ENCODE measurements at regions not wholly inside any gene's neighbourhood (a gene's known extent, or its start where the extent isn't known, plus 50 kb on each side); places are given as distances from the start of the nearest gene placed in this dataset.
"Not testable (repeated sequence)": the region's sequence is repeated elsewhere in the genome, so short reads cannot be mapped to it uniquely, and the experiment has no call there.

DNA sequence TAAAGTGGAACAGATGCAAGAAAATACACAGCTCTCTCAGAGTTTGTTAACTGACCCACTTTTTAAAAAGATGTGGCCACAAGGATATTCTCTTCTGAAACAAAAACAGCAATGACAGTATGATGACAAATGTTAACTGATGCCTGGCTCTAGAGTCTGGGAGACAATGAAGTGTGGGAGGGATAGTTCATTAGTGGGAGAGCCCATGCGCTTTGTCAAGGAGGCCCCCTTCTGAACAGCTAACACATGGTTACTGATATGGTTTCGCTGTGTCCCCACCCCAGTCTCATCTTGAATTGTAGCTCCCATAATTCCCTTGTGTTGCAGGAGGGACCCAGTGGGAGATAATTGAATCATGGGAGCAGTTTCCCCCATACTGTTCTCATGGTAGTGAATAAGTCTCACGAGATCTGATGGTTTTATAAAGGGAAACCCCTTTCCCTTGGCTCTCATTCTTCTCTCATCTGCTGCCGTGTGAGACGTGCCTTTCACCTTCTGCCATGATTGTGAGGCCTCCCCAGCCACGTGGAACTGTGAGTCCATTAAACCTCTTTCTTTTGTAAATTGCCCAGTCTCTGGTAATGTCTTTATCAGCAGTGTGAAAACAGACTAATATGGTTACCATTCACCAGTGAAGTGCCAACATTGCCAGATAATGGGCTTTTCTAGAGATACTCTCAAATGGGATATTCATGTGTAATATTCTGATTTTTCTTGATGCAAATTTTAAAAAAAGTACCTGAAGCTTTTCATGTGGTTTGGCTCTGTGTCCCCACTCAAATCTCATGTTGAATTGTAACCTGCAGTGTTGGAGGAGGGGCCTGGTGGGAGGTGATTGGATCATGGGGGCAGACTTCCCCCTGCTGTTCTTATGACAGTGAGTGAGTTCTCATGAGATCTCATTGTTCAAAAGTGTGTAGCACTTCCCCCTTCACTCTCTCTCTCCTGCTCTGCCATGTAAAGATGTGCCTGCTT lies 435.8 kb downstream of the SHISA9 start:
- not testable (repeated sequence) for ATAC-seq

DNA sequence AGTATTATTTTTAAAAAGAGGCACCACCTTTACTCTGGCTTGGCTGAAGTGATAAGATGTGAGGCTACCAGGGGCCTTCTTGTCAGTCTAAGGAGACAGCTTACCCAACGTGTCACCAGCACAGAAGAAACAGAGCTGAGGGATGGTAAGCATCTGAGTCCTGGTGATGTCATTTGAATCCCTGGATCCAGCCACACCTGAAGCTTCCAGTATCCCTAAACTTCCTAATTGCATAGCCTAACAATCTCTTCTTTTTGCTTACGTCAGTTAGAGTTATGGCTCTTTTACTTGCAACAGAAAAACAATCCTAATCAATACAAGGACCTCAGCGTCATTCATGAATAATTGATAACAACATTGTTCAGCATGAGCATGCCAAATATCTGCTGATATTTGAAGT lies 436.6 kb downstream of the SHISA9 start:
- ATAC-seq: no peak

DNA sequence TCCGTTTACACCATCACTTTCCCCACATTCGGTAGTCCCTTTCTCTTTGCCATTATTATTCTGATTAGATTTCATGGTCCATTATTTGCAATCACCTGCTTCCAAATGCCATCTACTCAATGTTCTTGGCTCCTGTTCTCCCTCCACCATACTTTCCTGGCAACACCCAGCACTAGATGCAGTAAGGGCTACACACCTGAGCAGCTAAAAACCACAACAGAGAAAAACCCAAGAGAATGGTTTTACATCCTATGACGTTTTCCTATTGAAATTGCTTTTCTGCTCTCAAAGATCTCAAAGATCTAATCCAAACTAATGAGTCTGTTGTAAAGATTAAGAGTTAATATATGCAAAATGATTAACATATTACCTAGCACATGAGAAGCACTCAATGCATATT lies 441.3 kb downstream of the SHISA9 start:
- ATAC-seq: no peak

- ATAC-seq: no peak
Observed at GRCh38 chr16:13344001-13344400, 442.6 kb downstream of the SHISA9 start.

GRCh38 chr16:13348416-13348815 lies 447.0 kb downstream of the SHISA9 start:
- ATAC-seq: no peak

DNA sequence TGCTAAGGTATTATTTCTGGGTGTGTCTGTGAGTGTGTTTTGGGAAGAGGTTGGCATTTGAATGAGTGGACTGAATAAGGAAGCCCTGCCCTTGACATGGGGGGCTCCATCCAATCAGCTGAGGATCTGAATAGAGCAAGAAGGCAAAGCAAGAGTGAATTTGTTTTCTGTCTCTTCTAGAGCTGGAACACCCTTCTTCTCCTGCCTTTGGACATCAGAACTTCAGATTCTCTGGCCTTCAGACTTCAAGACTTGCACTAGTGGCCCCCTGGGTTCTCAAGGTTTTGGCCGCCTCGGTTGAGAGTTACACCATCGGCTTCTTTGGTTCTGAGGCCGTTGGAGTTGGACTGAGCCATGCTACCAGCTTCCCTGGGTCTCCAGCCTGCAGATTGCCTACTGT lies 448.6 kb downstream of the SHISA9 start:
- ATAC-seq: no peak

DNA sequence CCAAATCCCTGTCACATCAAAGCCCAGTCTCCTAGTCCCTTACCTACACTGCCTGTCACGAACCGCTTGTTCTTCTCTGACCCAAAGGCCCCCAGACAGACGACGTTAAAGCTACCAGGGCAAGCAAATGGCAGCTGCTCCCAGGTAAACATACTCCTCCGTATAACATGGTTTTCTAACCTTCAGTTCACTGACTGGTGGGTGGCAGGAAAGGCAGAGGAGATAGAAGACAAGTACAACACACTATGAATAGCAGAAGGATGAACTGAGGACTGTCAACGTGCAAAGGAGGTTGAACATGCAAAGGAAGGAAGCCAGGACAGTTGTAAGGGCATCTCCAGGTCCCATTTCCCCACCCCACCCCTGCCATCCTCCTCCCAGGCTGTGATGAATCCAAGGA lies 449.8 kb downstream of the SHISA9 start:
- no peak for ATAC-seq

DNA sequence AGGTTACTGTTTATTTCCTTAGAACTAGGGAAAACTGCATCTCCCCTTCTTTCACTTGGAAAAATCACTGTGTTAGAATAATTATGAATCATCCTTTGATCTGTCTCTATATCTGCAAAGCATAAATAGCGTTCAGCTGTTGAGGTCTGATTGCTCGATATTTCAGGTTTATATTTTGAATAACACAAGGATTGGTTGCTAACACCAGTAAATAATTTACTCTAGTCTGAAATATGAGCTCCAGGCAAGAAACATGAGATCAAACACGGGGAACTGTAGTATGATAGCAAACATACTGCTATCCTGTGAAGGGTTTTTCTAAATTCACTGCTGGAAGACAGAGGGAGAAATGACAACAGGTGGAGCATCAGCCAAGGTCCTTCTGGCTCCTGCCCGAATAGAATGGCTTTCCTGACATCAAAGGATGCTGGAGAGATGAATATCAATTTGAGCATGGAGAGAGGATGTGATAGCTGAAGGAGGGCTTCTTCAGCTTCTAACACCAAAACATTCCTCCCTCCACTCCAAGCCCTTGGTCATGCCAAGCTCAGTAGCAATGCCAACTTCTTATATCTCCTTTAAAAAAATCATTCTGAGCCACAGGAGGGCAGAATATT lies 450.3 kb downstream of the SHISA9 start:
- ATAC-seq: no peak

- not testable (repeated sequence) for ATAC-seq
Observed at GRCh38 chr16:13352796-13353195, 451.4 kb downstream of the SHISA9 start.

GRCh38 chr16:13357842-13358241 lies 456.4 kb downstream of the SHISA9 start:
- not testable (repeated sequence) for ATAC-seq

- no peak for ATAC-seq
Observed at GRCh38 chr16:13359835-13360234, 458.4 kb downstream of the SHISA9 start.

- no peak for ATAC-seq
Observed at GRCh38 chr16:13372421-13372820, 471.0 kb downstream of the SHISA9 start.

- no peak for ATAC-seq
Observed at GRCh38 chr16:13376174-13376573, 474.8 kb downstream of the SHISA9 start.

- no peak for ATAC-seq
Observed at GRCh38 chr16:13377143-13377542, 475.7 kb downstream of the SHISA9 start.

- ATAC-seq: no peak
Observed at GRCh38 chr16:13378151-13378550, 476.8 kb downstream of the SHISA9 start.

GRCh38 chr16:13379266-13379665 lies 477.9 kb downstream of the SHISA9 start:
- ATAC-seq: no peak

GRCh38 chr16:13385156-13386040 lies 484.0 kb downstream of the SHISA9 start:
- not testable (repeated sequence) for ATAC-seq

GRCh38 chr16:13390093-13390985 lies 488.9 kb downstream of the SHISA9 start:
- no peak for ATAC-seq

DNA sequence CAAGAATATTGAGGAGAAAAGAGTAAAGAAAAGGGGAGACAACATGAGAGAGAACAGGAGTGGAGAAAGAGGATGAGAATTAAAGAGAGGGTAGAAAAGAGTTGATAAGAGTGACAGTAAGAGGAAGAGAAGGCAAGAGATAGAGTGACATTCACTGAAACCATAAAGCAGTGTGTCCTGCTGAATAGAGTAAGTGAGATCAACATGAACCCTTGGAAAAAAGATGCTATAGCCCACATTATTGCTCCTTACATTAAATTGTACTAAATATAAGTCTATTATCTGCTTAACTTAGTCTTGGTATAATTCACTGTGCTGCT lies 489.5 kb downstream of the SHISA9 start:
- no peak for ATAC-seq

DNA sequence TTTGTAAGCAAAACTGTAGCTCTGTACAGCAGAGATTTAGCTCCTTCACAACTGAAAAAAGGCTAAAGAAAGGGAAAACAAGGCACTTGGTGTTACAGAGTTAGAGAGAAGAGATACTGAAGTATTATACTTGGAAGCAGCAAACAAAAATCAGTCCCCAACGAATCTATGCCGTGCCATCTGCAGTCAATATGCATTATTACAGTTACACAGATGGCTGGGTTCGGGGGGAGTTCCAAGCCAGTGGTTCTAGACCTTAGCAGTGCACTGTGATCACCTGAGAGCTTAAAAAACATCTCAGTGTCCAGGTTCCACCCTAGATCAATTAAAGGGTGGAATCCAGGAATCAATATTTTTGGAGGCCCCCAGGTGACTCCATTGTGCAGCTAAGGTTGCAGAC lies 489.9 kb downstream of the SHISA9 start:
- no peak for ATAC-seq

DNA sequence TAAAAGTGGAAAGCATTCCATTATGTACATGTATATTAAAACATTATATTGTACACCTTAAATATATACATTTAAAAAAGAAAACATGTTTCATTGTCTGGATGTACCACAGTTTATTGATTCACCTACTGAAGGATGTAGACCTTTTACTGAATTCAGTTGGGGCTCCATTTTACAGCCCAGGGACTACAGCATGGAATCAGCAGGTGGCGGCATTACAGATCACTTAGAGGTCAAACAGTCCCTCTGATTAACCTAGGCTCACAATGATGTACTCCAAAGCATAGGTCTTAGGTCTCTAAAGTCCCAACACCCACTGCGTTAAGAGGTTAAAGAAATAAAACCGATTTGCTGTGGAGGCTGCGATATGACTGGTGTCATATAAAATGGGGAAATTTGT lies 490.9 kb downstream of the SHISA9 start:
- ATAC-seq: no peak

DNA sequence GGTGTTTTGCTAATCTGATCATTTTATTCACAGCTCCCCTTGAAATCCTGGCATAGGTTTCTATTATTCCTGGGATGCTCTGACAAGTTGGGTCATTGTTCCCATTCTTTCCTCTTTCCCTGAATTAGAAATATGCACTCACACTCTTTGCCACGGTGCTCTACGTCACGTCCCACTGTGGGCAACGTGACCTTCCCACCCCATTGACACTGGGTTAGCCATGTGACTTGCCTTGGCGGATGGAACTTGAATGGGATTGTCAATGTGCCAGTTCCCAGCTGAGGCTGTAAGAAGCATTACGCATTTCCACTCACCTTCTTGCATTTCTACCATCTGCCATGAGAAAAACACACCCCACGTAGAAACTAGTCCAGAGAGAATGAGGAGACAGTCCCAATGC lies 492.4 kb downstream of the SHISA9 start:
- no peak for ATAC-seq

Measured in activated CD4-positive, CD25-positive, alpha-beta regulatory T cell treated with anti-CD3 and anti-CD28 coated beads, Interleukin-2, amount 50 U/mL, for 24 hours (primary cell).